GM12872 (cell line): ENCODE measurements at regions not wholly inside any gene's neighbourhood (a gene's known extent, or its start where the extent isn't known, plus 50 kb on each side); places are given as distances from the start of the nearest gene placed in this dataset.

Experiments
- TF ChIP-seq, protein P1 (sequence below): IDR thresholded peaks from 3 replicates; pipeline ENCODE4 v1.5.1; 2011; ENCODE audit warnings: low read depth, mild to moderate bottlenecking, low read length, moderate library complexity; ENCODE audit not compliant: insufficient read depth

DNA sequence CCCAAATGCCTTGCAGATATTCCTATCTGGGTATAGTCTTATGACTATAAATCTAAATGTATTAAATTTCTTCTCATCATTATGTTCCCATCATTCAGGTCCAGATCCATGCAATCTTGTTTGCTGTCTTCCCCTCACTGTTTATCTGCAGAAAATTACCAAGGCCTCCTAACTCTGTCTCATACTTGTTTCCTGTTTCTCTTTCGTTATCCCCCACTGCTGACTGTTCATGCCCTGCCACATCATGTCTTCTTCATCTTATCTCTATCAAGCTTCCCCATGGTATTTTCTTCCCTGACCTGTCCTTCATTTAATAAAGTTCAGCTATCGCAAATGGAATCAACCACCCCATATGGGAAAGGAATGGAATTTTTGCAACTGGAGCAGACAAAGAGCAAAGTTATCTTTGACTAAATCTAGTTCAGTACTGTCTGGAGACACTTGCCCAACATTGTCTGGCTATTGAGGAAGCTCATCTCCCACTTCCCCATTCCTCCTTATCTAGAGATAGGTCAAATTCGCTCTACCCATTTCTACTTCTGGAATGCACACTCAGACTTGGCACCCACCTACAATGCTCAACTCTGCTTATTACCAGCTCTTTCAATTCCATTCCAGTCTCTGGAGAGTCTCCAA, 1358.1 kb downstream of the EFNB2 start:
- TF ChIP-seq, protein P1, sequence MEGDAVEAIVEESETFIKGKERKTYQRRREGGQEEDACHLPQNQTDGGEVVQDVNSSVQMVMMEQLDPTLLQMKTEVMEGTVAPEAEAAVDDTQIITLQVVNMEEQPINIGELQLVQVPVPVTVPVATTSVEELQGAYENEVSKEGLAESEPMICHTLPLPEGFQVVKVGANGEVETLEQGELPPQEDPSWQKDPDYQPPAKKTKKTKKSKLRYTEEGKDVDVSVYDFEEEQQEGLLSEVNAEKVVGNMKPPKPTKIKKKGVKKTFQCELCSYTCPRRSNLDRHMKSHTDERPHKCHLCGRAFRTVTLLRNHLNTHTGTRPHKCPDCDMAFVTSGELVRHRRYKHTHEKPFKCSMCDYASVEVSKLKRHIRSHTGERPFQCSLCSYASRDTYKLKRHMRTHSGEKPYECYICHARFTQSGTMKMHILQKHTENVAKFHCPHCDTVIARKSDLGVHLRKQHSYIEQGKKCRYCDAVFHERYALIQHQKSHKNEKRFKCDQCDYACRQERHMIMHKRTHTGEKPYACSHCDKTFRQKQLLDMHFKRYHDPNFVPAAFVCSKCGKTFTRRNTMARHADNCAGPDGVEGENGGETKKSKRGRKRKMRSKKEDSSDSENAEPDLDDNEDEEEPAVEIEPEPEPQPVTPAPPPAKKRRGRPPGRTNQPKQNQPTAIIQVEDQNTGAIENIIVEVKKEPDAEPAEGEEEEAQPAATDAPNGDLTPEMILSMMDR = no peak

DNA sequence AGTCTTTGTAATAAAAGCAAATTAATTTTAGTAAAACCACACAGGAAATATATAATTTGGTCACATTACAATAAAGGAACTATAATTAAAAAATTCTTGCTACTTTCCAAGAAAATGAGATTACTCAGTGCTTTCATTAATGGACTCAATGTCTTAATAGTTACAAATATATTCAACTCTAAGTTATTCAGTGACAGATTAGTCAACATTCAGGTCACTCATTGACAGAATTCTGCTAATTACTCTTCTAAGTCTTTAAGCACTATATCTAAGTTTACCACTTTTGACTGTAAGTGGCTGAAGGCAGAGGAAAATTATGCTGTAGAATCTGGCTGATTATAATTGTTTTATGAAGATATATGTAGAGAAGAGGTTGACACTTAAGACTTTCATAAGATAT, 1365.0 kb downstream of the EFNB2 start:
- TF ChIP-seq, protein P1 = no peak

DNA sequence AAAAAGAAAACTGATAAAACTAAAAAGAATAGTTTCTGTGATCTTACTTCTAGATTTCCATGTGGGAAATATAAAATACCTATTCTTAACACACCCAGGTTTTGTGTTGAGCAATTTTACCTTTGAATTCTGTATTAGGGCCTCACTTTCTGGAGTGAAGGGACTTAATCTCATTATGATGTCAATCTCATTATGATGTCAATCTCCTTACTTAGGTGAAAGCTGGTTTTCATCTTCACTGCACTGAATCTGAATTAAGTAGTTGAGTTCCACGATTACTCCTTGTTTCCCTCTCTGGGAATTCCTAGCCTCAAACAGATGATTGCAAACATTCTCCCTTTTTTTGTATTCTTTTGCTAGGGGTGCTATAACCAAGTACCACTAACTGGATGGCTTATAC, 1367.2 kb downstream of the EFNB2 start:
- TF ChIP-seq, protein P1 = no peak

DNA sequence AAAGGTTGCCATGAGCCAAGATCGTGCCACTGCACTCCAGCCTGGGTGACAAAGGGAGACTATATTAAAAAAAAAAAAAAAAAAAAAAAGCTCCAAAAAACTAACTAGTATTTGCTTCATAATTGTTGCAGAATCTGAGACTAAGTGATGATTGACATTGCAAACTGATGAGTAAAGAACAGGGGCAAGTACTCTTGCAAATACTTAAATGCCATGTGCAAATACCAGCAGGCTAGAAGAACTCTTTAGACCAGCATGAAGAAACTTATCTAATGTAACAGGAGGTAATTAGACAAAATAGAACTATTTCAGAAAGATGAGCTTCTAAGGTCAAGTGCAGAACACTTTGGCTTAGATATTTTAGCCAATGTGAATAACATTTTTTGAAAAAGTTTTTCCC, 1368.1 kb downstream of the EFNB2 start:
- TF ChIP-seq, protein P1 = no peak

DNA sequence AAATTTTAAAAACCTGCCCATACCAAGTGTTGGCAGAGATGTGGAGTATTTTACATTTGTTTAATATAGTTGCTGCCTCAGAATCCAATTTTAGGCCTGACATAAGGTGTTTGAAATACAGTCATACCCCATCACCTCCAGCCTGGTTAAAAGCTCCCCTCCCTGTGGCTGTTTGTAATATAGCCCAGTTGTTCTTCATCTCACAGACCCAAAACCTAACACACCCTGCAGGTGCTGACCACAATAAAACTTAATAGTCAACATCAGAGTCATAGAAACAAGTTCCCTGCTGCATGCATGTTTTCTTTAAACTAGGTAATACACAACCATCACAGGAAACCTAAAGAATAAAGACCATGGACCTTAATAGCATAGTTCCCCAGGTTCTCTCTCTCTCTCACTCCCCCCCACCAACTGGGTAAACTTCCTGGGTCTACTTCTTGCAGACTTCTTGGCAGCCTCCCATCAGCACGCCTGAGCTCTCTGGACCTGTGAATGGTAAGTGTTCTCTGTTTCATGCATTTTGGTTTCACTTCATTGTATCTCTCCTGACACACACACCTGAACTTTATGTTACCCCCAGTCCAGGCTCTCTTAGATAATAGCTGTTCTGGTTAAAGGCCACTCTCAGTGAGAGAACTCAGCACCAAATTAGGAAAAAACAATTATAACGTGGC, 1369.9 kb downstream of the EFNB2 start:
- TF ChIP-seq, protein P1 = no peak

DNA sequence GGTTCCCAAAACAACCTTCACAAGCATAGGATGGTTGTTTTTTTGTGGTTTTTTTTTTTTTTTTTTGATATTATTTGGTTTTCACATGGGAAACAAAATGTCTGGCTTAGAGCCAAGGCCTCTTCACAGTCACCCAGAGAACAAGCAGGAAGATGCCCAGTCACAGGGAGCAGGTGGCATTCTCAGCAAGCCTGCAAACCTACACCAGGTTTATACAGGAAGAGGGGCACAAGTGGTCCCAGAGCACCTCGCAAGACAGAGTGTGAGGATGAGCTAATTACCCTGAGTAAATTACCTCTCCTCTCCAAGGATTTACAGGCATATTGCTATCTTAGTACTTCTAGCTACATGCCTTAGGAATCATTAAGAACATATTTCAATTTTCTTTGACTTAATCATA, 1375.6 kb downstream of the EFNB2 start:
- TF ChIP-seq, protein P1 = no peak

DNA sequence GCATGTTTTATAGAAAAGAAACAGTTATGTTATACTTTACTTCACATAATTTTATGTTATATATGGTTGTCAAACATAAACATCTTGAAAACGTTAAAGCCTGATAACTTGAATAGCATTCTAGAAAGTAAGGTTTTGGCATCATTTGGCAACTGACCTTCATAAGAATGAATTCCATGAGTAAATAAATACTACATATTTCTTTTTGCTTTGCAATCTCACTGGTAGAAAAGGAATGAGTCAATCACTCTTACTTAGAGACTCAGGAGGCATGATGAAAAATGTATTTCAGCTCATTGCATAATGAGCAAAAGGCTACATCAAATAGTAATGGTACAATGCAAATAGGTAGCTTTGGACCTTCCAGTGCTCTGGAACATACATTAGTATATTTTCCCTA, 1381.9 kb downstream of the EFNB2 start:
- TF ChIP-seq, protein P1 = no peak
